8988T (cell line): ENCODE measurements at regions not wholly inside any gene's neighbourhood (a gene's known extent, or its start where the extent isn't known, plus 50 kb on each side); places are given as distances from the start of the nearest gene placed in this dataset.
"Not testable (repeated sequence)": the region's sequence is repeated elsewhere in the genome, so short reads cannot be mapped to it uniquely, and the experiment has no call there.

ENCODE experiments used
- DNase-seq: peaks from one replicate; pipeline ENCODE4 v3.0.0; 2011

DNA sequence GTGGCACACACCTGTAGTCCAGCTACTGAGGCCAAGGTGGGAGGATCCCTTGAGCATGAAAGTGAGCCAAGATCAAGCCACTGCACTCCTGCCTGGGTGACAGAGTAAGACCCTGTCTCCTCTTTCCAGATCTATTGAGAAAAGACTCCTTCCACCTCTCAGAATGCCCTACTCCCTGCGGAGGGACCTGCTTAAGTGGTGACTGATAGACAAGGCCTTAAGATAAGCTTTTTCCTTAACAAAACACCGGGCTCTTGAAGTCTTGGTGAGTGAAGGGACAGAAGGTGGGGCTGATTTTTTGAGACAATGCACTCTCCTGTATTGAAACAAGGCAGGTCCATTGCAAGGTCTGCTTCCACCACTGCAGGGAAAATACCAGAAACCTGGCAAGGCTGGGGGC is 338.4 kb upstream of the FRG2C start:
- DNase-seq: no peak

DNA sequence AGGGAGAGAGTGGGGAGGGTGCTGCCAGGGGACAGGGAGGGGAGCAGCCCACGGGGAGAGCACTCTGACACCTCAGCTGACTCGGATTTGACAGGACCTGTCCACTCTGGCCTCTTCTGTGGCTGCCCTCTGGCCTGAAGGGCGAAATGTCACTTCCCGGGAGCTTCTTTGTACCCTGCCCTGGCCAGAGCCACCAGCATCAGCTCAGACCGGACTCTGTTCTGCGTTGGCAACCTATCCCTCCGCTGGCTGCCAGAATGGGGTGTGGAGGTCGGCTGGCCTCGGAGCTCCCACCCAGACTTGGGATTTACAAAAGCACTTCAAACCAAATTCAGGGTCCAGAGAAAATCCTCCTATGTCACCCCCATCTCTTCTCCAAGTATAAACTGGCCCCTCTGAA is 336.7 kb upstream of the FRG2C start:
- no peak for DNase-seq

DNA sequence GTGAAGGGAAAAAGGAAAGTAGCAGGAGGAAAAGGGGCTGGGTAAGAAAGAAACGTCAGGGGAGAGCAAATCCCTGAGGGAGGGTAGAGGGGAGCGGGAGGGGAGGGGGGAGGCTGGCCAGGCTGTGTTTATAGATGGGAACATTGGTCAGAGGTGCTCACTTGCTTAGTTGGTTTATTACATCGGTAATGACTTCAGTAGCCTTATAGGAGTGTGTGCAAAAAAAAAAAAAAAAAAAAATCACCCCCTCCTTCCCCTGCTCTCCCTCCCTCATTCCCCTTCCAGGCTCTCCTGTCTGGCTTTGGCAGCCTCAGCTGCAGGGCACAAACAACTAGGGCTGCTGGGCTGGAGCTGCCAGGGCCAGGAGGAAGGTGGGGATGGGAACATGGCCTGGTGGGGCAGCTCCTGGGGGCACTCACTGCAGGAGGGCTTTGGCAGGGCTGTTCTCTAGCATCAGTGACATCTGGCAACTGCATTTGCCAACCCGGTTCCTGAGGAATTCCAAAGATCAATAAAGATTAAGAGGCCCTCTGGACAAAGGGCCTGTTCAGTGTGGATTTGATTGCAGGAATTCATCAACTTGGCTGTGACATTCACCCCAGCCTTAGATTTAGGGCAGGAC is 334.5 kb upstream of the FRG2C start:
- no peak for DNase-seq

DNA sequence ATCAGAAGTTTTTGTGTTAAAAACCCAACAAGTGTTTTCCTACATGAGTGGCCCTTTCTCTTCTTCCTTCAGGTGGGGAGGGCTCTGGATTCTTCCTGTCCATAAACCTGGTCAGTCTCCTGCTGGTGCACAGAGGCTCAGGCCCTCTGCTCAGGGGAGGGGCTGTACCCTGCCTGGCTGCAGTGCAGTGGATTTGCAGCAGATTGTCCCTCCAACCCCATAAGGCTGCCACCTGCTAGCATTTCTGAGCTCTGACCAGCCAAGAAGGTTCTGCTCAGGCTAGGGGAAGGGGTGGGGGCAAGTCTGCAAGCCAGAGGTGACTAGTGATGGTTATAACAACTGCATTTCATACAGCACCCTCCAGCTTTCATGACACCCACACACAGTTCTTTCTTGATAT is 333.7 kb upstream of the FRG2C start:
- not testable (repeated sequence) for DNase-seq

DNA sequence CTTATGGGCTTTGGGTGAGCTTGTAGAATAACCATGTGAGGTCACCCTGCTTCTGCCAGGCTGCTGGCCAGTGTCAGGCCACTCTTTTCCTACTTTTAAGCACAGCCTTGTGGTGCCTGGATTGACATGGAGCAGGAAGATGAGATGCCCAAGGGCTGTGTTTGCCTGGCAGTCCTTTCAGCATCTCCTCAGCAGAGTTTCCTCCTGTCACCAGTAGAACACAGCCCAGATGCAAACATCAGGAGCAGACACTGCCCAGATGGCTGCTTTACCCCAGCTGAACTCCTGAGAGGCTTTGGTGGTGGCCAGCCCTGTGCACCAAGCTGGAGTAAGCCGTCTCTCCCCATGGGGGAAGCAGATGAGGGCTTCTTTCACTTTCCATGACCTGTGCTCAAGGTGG is 332.0 kb upstream of the FRG2C start:
- DNase-seq: not testable (repeated sequence)

DNA sequence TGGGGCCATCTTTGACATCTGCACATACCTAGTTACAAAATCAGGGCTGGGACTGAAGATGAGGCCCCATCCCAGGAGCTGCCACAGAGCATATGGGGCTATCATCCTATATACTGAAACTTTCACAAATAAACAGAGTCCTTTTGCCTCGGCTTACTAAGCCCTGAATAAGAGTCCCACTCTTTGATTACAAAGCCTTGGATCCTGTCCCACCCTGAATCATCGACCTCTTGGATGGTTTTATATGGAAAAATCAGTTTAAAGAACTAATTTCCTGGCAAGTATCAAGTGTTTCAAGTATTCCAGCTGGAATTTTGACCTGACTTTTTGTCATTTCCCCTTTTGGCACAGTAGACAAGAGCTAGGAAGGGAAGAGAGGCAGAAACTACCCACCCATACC is 331.3 kb upstream of the FRG2C start:
- DNase-seq: no peak

DNA sequence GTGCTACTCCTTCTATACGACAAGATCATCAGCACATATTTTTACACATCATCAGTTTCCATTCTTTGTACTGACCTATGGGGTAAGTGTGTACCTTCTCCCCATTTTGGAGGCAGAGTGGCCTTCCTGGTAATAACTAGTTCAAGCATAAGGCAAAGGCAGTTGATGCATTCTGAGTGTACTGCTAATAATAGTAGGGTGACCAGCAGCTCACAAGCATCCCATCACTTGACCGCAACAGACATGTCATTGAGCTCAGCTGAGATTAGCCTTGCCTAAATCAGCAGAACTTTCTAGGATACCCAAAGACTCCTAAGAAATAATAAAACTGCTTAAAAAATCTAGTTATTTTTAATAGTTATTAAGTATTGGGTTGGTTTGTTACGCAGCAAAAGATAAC is 329.8 kb upstream of the FRG2C start:
- no peak for DNase-seq

DNA sequence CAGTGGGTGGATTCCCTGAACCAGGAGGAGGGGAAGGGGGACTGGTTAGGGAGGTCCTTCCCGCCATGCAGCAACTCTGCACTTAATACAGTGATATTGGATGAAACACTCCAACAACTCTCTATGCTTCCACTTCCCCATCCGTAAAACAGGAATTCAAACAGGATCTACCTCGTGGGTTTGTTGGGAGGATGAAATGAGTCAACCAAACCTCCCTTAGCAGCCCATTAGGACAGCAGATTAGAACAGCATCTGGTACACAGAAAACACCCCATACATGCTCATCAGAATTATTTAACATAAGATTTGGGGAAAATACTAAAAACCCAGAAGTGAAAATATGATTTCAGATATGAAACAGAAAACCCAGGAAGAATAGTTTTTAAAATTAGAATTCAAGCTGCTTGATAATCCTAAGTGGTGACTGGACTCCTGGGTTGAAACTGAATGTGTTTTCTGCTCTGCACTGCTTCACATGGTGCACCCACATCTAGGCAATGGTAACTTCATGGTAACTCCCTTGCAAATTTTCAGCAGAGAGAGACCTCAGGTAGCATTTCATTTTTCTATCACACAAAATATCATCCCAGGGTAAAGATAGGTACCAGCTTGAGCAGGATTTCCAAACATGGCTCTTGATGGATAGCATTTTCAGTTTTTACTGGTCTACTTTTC is 326.8 kb upstream of the FRG2C start:
- DNase-seq: no peak

DNA sequence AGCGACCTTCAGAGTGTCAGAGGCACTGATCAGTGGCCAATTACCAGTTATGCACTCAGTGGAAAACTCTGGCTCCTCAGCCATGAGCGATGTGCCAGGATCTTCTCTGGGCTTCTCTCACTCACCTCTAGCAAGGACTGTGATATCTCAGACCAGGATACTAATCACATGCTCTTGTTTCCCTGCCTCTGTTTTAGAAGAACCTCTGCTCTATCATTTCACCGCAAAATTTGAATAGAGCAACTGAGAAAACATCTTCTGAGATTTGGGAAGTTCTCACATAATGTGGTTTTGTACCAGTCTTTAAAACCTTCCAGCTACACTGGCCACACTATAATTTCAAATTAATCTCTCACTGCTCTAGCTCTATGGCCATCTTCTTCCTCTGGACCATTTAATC is 325.8 kb upstream of the FRG2C start:
- DNase-seq: no peak

DNA sequence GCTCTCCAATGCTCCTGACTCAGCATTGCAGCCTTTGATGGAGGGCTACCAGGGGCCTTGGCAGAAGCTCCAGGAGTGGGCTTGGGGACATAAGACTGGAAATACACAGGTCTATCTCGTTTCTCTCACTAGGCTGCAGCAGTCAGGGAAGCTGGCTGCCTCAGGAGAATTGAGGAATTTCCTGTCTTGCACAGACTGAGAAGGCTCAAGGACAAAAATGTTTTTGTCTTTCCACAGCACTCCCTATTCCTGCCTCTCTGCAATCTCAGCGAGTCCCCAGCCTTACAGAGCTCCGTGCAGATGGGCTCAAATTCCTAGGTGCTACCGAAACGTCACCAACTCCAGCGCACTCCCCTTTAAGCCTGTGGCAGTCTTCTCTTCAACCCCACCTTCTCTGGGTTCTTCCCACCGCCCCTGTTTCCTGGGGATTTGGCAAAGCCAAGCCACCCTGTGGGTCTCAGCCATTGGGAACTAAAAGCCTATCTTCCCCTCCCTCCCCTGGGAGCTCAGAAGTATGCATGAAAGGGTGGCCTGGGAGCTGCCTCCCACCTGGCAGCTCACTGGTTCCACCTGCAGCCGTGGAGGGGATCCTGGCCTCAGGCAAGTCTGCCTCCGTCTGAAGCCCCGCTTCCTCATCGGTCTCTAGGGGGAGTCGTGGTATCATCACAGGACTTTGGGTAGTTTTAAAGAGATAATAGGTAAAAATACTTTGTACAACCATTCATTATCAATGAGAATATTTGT is 322.6 kb upstream of the FRG2C start:
- DNase-seq: no peak

DNA sequence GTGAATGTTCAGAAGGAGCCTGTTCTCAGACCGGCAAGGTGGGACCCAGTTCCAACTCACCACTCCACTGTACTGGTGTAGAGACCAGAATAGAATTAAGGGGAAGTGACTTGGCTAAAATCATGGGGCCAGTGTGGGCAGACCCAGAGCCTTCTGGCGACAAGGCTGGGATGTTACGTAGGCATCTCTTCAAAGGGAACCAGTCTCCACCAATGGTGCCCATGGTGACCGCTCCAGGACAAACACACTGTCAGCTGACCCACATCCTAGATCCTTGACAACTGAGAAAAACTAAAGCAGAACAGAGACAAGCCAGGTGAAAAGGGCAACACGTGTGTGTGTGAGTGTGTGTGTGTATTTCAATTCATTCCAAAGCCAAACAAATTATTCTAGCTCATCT is 321.7 kb upstream of the FRG2C start:
- no peak for DNase-seq

DNA sequence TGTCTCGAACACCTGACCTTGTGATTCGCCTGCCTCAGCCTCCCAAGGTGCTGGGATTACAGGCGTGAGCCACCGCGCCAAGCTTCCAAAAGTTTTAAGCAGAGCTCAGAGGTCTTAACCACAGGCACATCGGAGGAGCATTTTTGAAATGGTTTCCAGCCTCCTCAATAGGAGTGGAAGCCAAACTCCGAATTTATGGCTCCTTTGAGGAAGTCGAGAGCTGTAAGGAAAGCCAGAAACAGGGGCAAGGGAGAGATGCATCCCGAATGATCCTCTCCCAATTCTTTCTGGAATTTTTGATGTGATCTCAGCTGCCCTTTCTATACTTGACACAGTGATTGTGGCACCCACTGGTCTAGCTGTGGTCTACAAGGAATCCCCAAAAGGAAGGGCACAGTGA is 313.6 kb upstream of the FRG2C start:
- DNase-seq: not testable (repeated sequence)

DNA sequence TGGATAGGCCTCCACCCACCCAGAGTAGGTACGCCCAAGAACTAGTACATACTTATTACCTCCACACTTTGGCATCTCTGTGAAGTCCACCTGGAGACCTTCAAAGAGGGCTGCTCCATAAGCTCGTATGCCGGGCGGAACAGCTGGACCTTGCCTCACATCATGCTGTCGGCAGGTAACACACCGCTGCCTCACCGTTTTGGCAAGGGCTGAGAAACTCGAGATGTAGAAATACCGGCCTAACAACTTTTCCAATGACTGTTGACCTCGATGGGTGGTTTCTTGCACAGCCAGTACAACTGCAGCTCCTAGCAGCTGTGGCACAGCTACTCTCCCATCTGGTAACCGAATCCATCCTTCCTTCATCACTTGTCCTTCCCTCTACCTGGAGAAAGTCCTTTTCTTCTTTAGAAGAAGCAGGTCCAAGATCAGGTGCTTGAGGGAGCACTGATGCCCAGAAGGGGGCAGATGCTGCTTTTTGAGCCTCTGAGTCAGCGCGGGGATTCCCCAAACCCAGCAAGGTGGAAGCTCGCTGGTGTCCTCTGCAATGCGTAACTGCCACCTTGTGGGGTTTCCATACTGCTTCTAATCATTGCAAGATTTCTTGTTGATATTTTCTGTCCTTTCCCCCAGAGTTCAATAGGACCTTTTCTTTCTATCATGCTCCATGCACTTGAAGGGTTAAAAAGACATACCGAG is 301.9 kb upstream of the FRG2C start:
- DNase-seq: not testable (repeated sequence)

DNA sequence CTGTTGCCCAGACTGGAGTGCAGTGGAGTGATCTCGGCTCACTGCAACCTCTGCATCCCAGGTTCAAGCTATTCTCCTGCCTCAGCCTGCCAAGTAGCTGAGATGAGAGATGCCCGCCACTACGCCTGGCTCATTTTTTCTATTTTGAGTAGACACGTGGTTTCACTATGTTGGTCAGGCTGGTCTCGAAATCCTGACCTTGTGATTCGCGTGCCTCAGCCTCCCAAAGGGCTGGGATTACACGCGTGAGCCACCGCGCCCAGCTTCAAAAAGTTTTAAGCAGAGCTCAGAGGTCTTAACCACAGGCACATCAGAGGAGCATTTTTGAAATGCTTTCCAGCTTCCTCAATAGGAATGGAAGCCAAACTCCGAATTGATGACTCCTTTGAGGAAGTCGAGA is 291.2 kb upstream of the FRG2C start:
- DNase-seq: not testable (repeated sequence)

DNA sequence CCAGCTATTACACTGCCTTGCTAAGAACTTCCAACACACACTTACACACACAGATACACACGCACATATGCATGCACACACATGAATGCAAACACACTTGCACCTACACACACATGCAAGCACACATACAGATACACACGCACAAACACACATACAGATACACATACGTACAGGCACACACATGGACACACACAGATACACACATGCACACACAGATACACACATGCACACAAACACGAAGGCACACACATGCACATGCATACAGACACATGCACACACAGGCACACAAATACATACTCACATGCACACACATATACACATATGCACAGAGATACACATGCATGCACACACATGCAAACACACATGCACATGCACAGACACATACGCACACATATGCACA is 284.3 kb upstream of the FRG2C start:
- not testable (repeated sequence) for DNase-seq

DNA sequence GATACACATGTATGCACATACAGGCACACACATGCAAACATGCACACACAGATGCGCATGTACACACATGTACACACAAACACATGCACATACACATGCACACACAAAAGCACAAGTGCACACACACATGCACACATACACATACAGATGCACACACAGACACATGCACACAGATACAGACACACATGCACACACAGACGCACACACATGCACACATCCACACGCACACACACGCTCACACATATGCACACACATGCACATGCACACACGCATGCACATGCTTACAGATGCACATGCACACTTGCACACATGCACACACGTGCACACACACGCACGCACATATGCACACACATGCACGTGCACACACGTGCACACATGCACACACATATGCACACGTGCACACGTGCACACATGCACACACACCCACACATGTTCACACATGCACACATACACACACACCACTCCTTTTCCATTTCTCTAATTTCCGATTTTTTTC is 283.8 kb upstream of the FRG2C start:
- no peak for DNase-seq

DNA sequence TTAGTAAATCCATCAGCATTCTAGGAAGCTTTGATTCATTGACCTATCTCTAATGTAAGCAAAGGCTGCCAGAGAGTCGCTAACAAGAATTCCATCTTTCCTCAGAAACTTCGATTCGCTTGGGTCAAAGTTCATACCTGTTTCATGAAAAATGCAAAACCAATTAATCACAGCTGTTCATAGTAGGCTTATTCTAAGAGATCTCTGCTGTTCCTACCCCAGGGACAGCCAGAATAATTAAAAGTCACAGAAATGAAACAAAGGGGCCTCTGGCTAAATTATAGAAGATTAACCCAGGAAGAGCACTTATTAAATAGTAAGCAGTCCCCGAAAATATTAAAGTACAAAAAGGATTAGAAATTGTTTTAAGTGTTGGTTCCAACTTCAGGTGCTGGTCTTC is 280.1 kb upstream of the FRG2C start:
- DNase-seq: not testable (repeated sequence)

DNA sequence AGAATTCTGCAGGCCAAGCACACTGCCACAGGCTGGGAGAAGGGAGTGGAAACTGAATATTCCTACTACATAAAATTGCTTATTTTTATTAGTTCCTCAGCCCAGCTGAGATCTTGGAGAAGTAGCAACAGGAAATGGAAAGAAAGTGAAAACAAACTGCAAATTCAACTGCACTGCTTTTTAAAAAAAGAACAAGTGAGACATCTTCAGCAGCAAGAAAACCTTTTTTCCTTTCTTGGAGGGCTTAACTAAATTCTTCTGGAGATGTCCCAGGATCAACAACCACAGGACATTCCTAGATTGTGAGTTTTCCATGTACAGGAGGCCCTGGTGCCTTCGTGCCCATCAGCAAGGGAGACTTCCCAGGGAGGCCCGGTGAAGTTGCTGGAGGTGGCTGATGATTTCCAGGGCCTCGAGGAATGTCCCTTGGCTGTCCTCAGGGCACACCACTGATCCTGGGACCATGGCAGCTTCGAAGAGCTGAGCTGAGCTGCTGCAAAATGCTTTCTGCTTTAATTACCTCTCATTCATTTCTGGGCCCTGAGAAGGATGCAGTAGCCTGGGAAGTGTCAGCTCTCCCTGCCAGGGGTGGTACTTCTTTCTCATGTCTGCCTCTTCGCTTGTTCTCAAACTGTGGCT is 275.5 kb upstream of the FRG2C start:
- DNase-seq: not testable (repeated sequence)

DNA sequence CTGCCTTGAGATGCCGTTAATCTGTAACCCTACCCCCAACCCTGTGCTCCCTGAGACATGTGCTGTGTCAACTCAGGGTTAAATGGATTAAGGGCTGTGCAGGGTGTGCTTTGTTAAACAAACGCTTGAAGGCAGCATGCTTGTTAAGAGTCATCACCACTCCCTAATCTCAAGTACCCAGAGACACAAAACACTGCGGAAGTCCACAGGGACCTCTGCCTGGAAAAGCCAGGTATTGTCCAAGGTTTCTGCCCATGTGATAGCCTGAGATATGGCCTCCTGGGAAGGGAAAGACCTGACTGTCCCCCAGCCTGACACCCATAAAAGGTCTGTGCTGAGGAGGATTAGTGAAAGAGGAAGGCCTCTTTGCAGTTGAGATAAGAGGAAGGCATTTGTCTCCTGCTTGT is 270.8 kb upstream of the FRG2C start:
- DNase-seq: not testable (repeated sequence)

DNA sequence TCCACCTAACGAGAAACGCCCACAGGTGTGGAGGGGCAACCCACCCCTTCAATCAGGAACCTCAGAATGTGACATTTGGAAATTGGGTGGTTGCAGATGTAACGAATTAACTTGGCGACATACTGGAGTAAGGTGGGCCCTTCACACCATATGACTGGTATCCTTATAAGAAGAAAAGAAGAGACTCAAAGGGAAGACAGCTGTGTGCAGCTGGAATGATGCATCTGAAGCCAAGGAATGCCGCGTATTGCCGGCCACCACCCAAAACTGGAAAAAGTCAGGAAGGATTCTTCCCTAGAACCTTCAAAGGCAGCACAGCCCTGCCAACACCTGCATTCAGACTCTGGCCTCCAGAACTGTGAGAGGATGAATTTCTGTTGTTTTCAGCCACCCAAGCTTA is 270.0 kb upstream of the FRG2C start:
- DNase-seq: not testable (repeated sequence)

DNA sequence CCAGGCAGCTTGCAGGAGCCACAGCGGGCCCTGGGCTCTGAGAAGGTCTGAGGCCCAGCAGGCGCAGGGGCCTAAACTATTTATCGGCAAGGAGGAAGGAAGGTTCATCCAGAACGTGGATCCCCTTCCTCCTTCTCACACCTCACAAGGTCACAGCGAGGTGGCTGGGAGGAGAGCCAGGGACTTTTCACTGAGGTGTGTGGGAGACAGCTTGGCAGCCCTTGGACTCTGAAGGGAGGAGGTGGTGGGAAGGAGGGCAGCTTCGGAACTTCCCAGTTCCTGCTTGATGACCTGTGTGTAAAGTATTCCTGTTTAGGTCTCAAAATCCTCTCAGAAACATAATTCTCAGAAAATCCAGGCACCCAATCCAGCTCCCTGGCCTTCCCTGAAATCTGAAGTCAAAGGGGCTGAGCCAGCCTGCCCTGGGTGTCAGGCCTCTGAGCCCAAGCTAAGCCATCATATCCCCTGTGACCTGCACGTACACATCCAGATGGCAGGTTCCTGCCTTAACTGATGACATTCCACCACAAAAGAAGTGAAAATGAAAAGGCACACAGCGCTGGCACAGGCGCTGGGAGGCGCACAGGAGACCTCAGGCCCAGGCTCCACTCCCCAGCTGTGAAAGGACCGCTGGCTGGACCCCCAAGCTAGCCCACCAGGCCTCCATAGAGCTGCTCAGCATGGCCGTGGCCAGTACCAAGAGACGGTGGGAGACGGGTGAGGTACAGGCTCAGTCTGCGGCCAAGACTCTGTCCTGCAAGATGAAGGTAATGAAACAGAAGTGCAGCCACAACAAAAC is 269.4 kb upstream of the FRG2C start:
- not testable (repeated sequence) for DNase-seq
